ENCODE measurements at regions not wholly inside any gene's neighbourhood (a gene's known extent, or its start where the extent isn't known, plus 50 kb on each side); places are given as distances from the start of the nearest gene placed in this dataset.

DNA sequence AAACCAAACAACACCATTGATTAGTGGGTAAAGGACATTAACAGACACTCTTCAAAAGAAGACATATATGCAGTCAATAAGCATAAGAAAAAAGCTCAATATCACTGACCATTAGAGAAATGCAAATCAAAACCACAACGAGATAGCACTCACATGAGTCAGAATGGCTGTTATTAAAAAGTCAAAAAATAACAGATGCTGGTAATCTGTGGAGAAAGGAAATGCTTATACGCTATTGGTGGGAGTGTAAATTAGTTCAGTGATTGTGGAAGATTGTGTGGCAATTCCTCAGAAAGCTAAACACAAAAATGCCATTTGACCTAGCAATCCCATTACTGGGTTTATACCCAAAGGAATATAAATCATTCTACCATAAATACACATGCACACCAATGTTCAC, 182.6 kb downstream of the TRPC6 start:
- Histone ChIP-seq H3K4me3 (no peak overlapping the region), H3K4me1 (peaks cover 0 to 3% (median 0%) of the 10 kb centered on the region in 4 donors), H3K36me3 (no peaks in the 10 kb centered on the region), H3K9me3 (no peaks in the 10 kb centered on the region), H3K27me3 (no peaks in the 10 kb centered on the region), H3K27ac (no peak overlapping the region)
- no peak for DNase-seq (ENCODE audit: low spot score in 2 of 2)
- TF ChIP-seq EP300 (IDR thresholded peaks at IDR 0.05) (no peak), POLR2A (IDR thresholded peaks at IDR 0.05) (no peak)
- TF ChIP-seq, protein P1, sequence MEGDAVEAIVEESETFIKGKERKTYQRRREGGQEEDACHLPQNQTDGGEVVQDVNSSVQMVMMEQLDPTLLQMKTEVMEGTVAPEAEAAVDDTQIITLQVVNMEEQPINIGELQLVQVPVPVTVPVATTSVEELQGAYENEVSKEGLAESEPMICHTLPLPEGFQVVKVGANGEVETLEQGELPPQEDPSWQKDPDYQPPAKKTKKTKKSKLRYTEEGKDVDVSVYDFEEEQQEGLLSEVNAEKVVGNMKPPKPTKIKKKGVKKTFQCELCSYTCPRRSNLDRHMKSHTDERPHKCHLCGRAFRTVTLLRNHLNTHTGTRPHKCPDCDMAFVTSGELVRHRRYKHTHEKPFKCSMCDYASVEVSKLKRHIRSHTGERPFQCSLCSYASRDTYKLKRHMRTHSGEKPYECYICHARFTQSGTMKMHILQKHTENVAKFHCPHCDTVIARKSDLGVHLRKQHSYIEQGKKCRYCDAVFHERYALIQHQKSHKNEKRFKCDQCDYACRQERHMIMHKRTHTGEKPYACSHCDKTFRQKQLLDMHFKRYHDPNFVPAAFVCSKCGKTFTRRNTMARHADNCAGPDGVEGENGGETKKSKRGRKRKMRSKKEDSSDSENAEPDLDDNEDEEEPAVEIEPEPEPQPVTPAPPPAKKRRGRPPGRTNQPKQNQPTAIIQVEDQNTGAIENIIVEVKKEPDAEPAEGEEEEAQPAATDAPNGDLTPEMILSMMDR (IDR thresholded peaks at IDR 0.05), result no peak
- WGBS, 2 donors, result 79 to 83% methylated on average over 2 of the region's 2 CpGs

DNA sequence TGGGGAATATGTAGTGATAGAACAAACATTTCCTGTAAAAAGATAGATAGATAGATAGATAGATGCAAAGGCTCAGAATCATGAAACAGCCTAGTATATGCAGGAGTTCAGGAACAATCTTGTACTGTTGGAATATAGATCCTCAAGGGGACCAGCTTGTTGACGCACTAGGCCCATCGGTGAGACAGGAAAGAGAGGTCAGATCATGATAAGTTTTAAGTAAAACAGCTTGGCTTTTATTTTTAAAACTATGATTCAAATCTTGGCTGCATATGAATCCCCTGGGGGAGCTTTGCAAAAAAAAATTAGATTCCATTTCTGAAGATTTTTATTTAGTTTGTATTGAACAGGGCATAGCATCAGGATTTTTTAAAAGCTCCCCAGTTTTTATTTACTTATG, 185.8 kb downstream of the TRPC6 start:
- peak in 1 of 2 donors; percentile 34 for DNase-seq (ENCODE audit: low spot score in 2 of 2)
- H3K27me3 ChIP-seq, result no peaks in the 10 kb centered on the region
- H3K9me3 ChIP-seq, result peaks cover 0 to 7% (median 0%) of the 10 kb centered on the region in 4 donors
- peak overlapping the region in 2 of 4 donors; percentile 42 to 43 for H3K27ac ChIP-seq
- no peak overlapping the region for H3K4me3 ChIP-seq
- 29 to 31% methylated on average over 2 of the region's 2 CpGs for WGBS, 2 donors
- no peaks in the 10 kb centered on the region for H3K36me3 ChIP-seq
- TF ChIP-seq EP300 (IDR thresholded peaks at IDR 0.05) (no peak), POLR2A (IDR thresholded peaks at IDR 0.05) (no peak)
- TF ChIP-seq, protein P1 (IDR thresholded peaks at IDR 0.05), result no peak
- peaks cover 0 to 3% (median 0%) of the 10 kb centered on the region in 4 donors for H3K4me1 ChIP-seq

DNA sequence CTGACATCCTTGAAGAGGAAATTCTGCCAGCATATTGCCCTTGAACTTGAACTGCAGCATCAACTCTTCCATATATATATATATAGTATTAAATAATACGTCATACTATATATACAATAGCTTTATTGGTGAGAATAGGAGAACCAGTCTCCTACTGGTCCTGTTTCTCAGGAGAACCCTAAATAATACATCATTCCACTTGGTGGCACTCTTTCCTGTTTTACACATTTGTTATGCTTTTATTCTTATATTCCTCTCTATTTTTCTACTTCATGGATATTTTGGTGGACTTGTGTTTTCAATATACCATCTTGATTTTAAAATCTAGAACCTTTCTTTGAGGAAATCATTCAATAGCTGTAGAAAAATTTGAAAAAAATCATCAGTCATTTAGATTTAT, 193.3 kb downstream of the TRPC6 start:
- WGBS, 2 donors, result 60 to 71% methylated on average over 1 of the region's 1 CpG
- Histone ChIP-seq H3K27ac (no peak overlapping the region), H3K4me1 (no peaks in the 10 kb centered on the region), H3K4me3 (no peak overlapping the region), H3K9me3 (peaks cover 0 to 3% (median 0%) of the 10 kb centered on the region in 4 donors), H3K36me3 (no peaks in the 10 kb centered on the region), H3K27me3 (no peaks in the 10 kb centered on the region)
- no peak for TF ChIP-seq EP300 (IDR thresholded peaks at IDR 0.05)
- TF ChIP-seq, protein P1 (IDR thresholded peaks at IDR 0.05), result peak in 1 of 5 experiments; percentile 30
- no peak for DNase-seq (ENCODE audit: low spot score in 2 of 2)

DNA sequence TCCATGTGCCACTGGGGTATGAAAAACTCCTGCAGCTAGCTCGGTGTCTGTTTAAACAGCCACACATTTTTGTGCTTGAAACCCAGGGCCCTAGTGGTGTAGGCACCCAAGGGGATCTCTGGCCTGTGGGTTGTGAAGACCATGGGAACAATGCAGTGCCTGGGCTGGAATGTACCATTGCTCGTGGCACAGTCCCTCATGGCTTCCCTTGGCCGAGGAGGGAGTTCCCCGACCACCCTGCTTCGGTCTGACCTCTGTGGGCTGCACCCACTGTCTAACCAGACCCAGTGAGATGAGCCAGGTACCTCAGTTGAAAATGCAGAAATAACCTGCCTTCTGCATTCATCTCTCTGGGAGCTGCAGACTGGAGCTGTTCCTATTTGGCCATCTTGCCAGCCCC, 214.0 kb downstream of the TRPC6 start:
- Histone ChIP-seq H3K4me1 (no peaks in the 10 kb centered on the region), H3K36me3 (no peaks in the 10 kb centered on the region), H3K27me3 (no peaks in the 10 kb centered on the region), H3K9me3 (peaks cover 0 to 18% (median 0%) of the 10 kb centered on the region in 4 donors), H3K27ac (no peak overlapping the region), H3K4me3 (no peak overlapping the region)
- no peak for TF ChIP-seq POLR2A (IDR thresholded peaks at IDR 0.05)
- TF ChIP-seq, protein P1 (IDR thresholded peaks at IDR 0.05), result no peak
- TF ChIP-seq EP300 (IDR thresholded peaks at IDR 0.05), result no peak
- no peak for DNase-seq (ENCODE audit: low spot score in 2 of 2)
- WGBS, 2 donors, result 69 to 73% methylated on average over 5 of the region's 5 CpGs

DNA sequence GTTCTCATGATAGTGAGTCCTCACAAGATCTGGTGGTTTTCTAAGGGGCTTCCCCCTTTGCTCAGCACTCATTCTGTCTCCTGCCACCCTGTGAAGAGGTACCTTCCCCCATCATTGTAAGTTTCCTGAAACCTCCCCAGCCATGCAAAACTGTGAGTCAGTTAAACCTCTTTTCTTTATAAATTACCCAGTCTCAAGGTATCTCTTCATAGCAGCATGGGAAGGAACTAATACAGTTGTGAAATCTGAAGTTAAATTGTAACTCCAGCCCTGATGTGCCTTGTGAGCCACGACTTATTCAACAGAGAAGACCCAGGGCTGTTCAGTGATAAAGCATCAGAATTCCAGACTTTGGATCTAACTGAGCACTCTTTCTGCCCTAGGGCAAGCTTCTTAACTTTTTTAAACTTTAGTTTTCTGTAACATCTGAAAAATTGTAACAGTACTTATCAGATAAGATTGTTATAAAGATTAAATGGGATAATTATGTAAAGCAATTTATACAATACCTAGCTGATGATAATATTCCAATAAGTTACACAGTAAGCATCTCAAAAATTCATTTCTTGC, 220.0 kb downstream of the TRPC6 start:
- H3K4me1 ChIP-seq, result no peaks in the 10 kb centered on the region
- TF ChIP-seq, protein P1 (IDR thresholded peaks at IDR 0.05), result no peak
- TF ChIP-seq EP300 (IDR thresholded peaks at IDR 0.05) (no peak), POLR2A (IDR thresholded peaks at IDR 0.05) (no peak)
- no peaks in the 10 kb centered on the region for H3K36me3 ChIP-seq
- H3K27me3 ChIP-seq, result no peaks in the 10 kb centered on the region
- no peak for DNase-seq (ENCODE audit: low spot score in 2 of 2)
- WGBS, 2 donors, result 76 to 78% methylated on average over 1 of the region's 1 CpG
- no peak overlapping the region for H3K4me3 ChIP-seq
- H3K9me3 ChIP-seq, result peaks cover 0 to 23% (median 0%) of the 10 kb centered on the region in 4 donors
- no peak overlapping the region for H3K27ac ChIP-seq
